ENCODE measurements at regions not wholly inside any gene's neighbourhood (a gene's known extent, or its start where the extent isn't known, plus 50 kb on each side); places are given as distances from the start of the nearest gene placed in this dataset.

DNA sequence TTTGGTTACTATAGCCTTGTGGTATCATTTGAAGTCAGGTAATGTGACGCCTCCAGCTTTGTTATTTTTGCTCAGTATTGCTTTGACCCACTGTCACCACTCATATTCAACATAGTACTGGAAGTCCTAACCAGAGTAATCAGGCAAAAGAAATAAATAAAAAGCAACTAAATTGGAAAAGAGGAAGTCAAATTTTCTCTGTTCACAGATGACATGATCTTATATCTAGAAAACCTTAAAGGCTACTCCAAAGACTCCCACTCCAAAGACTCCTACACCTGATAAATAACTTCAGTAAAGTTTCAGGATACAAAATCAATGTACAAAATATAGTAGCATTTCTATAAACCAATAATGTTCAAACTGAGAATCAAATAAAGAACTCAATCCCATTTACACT lies 348.6 kb downstream of the CXXC4 start:
- no peaks in the 10 kb centered on the region for H3K27me3 ChIP-seq (ENCODE audit: insufficient read depth, low read length)
- no peaks in the 10 kb centered on the region for H3K79me1 ChIP-seq (ENCODE audit: insufficient read depth, low read depth, low read length, poor library complexity, severe bottlenecking)

More for the DNA sequence above, 348.6 kb downstream of the CXXC4 start:
- H3K4me1 Mint-ChIP-seq: no peaks in the 10 kb centered on the region
- no peak overlapping the region for H3K18ac ChIP-seq (ENCODE audit: insufficient read length, low read depth, low read length)
- H2BK20ac ChIP-seq (ENCODE audit: low read depth, low read length, poor library complexity, severe bottlenecking): no peak overlapping the region
- H3K14ac ChIP-seq (ENCODE audit: insufficient read depth, low read length): no peak overlapping the region
- 0 out of 2 replicates have a peak, but pooled peaks cover 1% of the 10 kb centered on the region for H3K27me3 Mint-ChIP-seq (ENCODE audit: low read depth)
- H2BK15ac ChIP-seq (ENCODE audit: low read depth, low read length): no peak overlapping the region
- no peak overlapping the region for H3K27ac Mint-ChIP-seq
- no peaks in the 10 kb centered on the region for H3K4me1 ChIP-seq (ENCODE audit: insufficient read depth, low read length)
- H4K20me1 ChIP-seq (ENCODE audit: control insufficient read depth, insufficient read depth, insufficient read length): no peaks in the 10 kb centered on the region
- no peak overlapping the region for H3K56ac ChIP-seq (ENCODE audit: insufficient read length, low read depth, low read length)
- no peak overlapping the region for H3T11ph ChIP-seq (ENCODE audit: low read length)
- no peak overlapping the region for H3K27ac ChIP-seq (ENCODE audit: insufficient read length, low read depth, low read length)
- no peak overlapping the region for H2BK5ac ChIP-seq (ENCODE audit: insufficient read length, low read length)
- TF ChIP-seq, protein P1, sequence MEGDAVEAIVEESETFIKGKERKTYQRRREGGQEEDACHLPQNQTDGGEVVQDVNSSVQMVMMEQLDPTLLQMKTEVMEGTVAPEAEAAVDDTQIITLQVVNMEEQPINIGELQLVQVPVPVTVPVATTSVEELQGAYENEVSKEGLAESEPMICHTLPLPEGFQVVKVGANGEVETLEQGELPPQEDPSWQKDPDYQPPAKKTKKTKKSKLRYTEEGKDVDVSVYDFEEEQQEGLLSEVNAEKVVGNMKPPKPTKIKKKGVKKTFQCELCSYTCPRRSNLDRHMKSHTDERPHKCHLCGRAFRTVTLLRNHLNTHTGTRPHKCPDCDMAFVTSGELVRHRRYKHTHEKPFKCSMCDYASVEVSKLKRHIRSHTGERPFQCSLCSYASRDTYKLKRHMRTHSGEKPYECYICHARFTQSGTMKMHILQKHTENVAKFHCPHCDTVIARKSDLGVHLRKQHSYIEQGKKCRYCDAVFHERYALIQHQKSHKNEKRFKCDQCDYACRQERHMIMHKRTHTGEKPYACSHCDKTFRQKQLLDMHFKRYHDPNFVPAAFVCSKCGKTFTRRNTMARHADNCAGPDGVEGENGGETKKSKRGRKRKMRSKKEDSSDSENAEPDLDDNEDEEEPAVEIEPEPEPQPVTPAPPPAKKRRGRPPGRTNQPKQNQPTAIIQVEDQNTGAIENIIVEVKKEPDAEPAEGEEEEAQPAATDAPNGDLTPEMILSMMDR (conservative IDR thresholded peaks at IDR 0.05): no peak
- no peak overlapping the region for H2AFZ ChIP-seq (ENCODE audit: low read length)
- no CpG with 5 or more reads among the region's 1 CpG for WGBS (ENCODE audit: extremely low coverage, insufficient read length, low lambda C conversion rate)
- H3K9ac ChIP-seq (ENCODE audit: extremely low read depth, insufficient read length, low read length): no peak overlapping the region
- H3K4me3 Mint-ChIP-seq: no peak overlapping the region
- no peaks in the 10 kb centered on the region for H3K23me2 ChIP-seq (ENCODE audit: insufficient read length, low read depth, low read length, poor library complexity, severe bottlenecking)
- no peak overlapping the region for H3K4me2 ChIP-seq (ENCODE audit: insufficient read depth, insufficient read length, low read length)
- no peak overlapping the region for H2BK12ac ChIP-seq (ENCODE audit: insufficient read length, low read depth, low read length)
- no peak for DNase-seq
- H2AK5ac ChIP-seq (ENCODE audit: insufficient read length, low read length): no peak overlapping the region
- H4K91ac ChIP-seq (ENCODE audit: insufficient read length, low read depth, low read length): no peak overlapping the region
- H3K9me3 ChIP-seq (ENCODE audit: control insufficient read depth, low read depth, low read length): no peaks in the 10 kb centered on the region
- H3K9me3 Mint-ChIP-seq: no peaks in the 10 kb centered on the region
- no peak overlapping the region for H3K23ac ChIP-seq (ENCODE audit: insufficient read length, low read depth, low read length)
- no peak overlapping the region for H4K5ac ChIP-seq (ENCODE audit: insufficient read length, low read depth, low read length)
- H3K36me3 Mint-ChIP-seq (ENCODE audit: insufficient read depth in 1 of 3, low read depth in 3 of 3): no peaks in the 10 kb centered on the region
- H4K8ac ChIP-seq (replicated peaks; ENCODE audit: insufficient read length, low read depth, low read length): no peak overlapping the region
- H3K4ac ChIP-seq (ENCODE audit: low read depth, low read length): no peak overlapping the region
- H2BK120ac ChIP-seq (ENCODE audit: low read depth, low read length, poor library complexity, severe bottlenecking): no peak overlapping the region
- H3K79me2 ChIP-seq (ENCODE audit: insufficient read depth, low read length): no peaks in the 10 kb centered on the region

Data from H9 (cell line).